ENCODE measurements at regions not wholly inside any gene's neighbourhood (a gene's known extent, or its start where the extent isn't known, plus 50 kb on each side); places are given as distances from the start of the nearest gene placed in this dataset.

DNA sequence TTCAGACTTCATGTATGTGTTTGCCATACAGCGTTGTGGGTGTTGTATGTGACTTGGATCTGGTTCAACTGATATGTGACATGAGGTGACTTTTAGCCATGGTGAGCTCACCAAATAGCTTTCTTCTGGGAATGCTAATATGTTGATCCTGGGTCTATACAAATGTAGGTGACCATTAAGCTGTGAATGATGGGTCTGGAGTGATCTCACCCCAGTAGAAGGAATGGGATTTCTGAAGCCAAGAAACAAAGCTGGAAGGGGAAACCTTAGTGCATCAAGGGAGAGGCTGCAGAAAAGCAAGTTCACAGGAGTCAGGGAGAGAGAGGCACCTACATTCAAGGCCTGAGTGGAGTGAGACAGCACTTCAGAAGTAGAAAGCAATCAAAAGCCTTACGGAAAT, 421.0 kb upstream of the THRB start:
- Histone ChIP-seq H3K4me3 (ENCODE audit: extremely low read depth in 1 of 4, insufficient read depth in 2 of 4, low read depth in 3 of 4, low read length in 4 of 4) (no peak overlapping the region), H3K79me1 (ENCODE audit: low read depth, low read length) (no peaks in the 10 kb centered on the region), H3K36me3 (ENCODE audit: control insufficient read depth in 2 of 4, insufficient read depth in 4 of 4, low read length in 3 of 4) (no peaks in the 10 kb centered on the region), H3K79me2 (ENCODE audit: control insufficient read depth in 1 of 2, insufficient read depth in 2 of 2, low read length in 2 of 2) (no peaks in the 10 kb centered on the region), H2BK15ac (ENCODE audit: low read length) (no peak overlapping the region), H2AK5ac (ENCODE audit: low read depth, low read length) (no peak overlapping the region), H4K91ac (replicated peaks; ENCODE audit: insufficient read length, low read length) (no peak overlapping the region), H2BK120ac (replicated peaks; ENCODE audit: low read depth, low read length) (no peak overlapping the region), H4K5ac (ENCODE audit: insufficient read length, low read depth, low read length) (no peak overlapping the region), H4K8ac (ENCODE audit: extremely low read depth, insufficient read depth, low read length) (no peak overlapping the region), H2BK5ac (ENCODE audit: low read depth, low read length) (no peak overlapping the region), H2BK12ac (ENCODE audit: low read depth, low read length) (no peak overlapping the region), H3K27ac (ENCODE audit: low read depth, low read length) (no peak overlapping the region), H3K4me2 (ENCODE audit: insufficient read depth in 1 of 2, low read depth in 2 of 2, low read length in 2 of 2) (no peak overlapping the region), H3K14ac (ENCODE audit: insufficient read length) (no peak overlapping the region), H2AFZ (ENCODE audit: low read length) (no peak overlapping the region), H3K56ac (replicated peaks; ENCODE audit: insufficient read length, low read depth, low read length) (no peak overlapping the region), H2BK20ac (ENCODE audit: low read length) (no peak overlapping the region), H3K18ac (ENCODE audit: extremely low read depth, low read length) (no peak overlapping the region), H3K27me3 (replicated peaks in 1 of 4; ENCODE audit: control insufficient read depth in 3 of 4, extremely low read depth in 1 of 4, insufficient read depth in 3 of 4, low read length in 3 of 4) (no peaks in the 10 kb centered on the region), H3K4ac (replicated peaks; ENCODE audit: insufficient read length, low read depth, low read length) (no peak overlapping the region), H3K4me1 (replicated peaks in 1 of 4; ENCODE audit: control insufficient read depth in 3 of 4, insufficient read depth in 4 of 4, low read length in 3 of 4) (no peaks in the 10 kb centered on the region), H3K23ac (ENCODE audit: insufficient read length) (no peak overlapping the region), H4K20me1 (replicated peaks in 1 of 2; ENCODE audit: control insufficient read depth in 1 of 2, insufficient read depth in 2 of 2, low read length in 2 of 2) (no peaks in the 10 kb centered on the region), H3K9me3 (ENCODE audit: insufficient read depth in 2 of 2, low read depth in 1 of 2, low read length in 1 of 2) (no peaks in the 10 kb centered on the region), H3K23me2 (ENCODE audit: low read depth, low read length) (no peaks in the 10 kb centered on the region), H3K9ac (replicated peaks in 1 of 4; ENCODE audit: extremely low read depth in 1 of 4, low read depth in 3 of 4, low read length in 3 of 4) (no peak overlapping the region)
- DNase-seq (ENCODE audit: low read depth in 1 of 2, low spot score in 2 of 2): no peak
- ChIA-PET CTCF (ENCODE audit: partially characterized antibody) (interaction anchor here (1.0 to 2.1 kb wide), 4 partner anchors 11 to 118 kb away, joined by 3 to 10 read pairs (median 4); no protein-coding TSS in a partner anchor), POLR2A (ENCODE audit: partially characterized antibody) (no interaction called here)
- 93% methylated on average over 2 of the region's 2 CpGs; no CpG with 5 or more reads in 1 of the 2 experiments for WGBS, 2 experiments (ENCODE audit: extremely low coverage in 1 of 2, insufficient coverage in 1 of 2, insufficient read length in 1 of 2, insufficient replicate concordance in 2 of 2, low coverage in 1 of 2, low lambda C conversion rate in 2 of 2, missing lambda C conversion rate in 1 of 2)
- FAIRE-seq: no peak
- TF ChIP-seq TBP (IDR thresholded peaks at IDR 0.05; ENCODE audit: low read depth, low read length) (no peak), SP1 (IDR thresholded peaks at IDR 0.05; ENCODE audit: low read depth, low read length) (no peak), NRF1 (IDR thresholded peaks at IDR 0.05; ENCODE audit: low read depth, low read length) (no peak), GTF2F1 (IDR thresholded peaks at IDR 0.05; ENCODE audit: borderline replicate concordance, low read depth, low read length) (no peak), EP300 (IDR thresholded peaks at IDR 0.05; ENCODE audit: borderline replicate concordance in 1 of 2, low read depth in 2 of 2, low read length in 2 of 2) (no peak), RAD21 (IDR thresholded peaks at IDR 0.05 in 1 of 2, conservative IDR thresholded peaks at IDR 0.05 in 1 of 2; ENCODE audit: low read depth in 2 of 2, low read length in 2 of 2) (no peak), TCF12 (IDR thresholded peaks at IDR 0.05; ENCODE audit: low read depth, low read length) (no peak), YY1 (IDR thresholded peaks at IDR 0.05; ENCODE audit: low read depth, low read length) (no peak), MAFK (IDR thresholded peaks at IDR 0.05; ENCODE audit: low read depth, low read length) (no peak), CEBPB (IDR thresholded peaks at IDR 0.05; ENCODE audit: low read depth, low read length) (no peak), SUZ12 (IDR thresholded peaks at IDR 0.05; ENCODE audit: low read length) (no peak), SAP30 (IDR thresholded peaks at IDR 0.05; ENCODE audit: insufficient read depth, insufficient replicate concordance, low read length) (no peak)
- TF ChIP-seq, protein P1, sequence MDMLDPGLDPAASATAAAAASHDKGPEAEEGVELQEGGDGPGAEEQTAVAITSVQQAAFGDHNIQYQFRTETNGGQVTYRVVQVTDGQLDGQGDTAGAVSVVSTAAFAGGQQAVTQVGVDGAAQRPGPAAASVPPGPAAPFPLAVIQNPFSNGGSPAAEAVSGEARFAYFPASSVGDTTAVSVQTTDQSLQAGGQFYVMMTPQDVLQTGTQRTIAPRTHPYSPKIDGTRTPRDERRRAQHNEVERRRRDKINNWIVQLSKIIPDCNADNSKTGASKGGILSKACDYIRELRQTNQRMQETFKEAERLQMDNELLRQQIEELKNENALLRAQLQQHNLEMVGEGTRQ (IDR thresholded peaks at IDR 0.05; ENCODE audit: low read length): no peak
- TF ChIP-seq, protein P2, sequence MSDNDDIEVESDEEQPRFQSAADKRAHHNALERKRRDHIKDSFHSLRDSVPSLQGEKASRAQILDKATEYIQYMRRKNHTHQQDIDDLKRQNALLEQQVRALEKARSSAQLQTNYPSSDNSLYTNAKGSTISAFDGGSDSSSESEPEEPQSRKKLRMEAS (IDR thresholded peaks at IDR 0.05): no peak

All from H1 (cell line).